Lower leg skin (tissue), 3 donors: ENCODE measurements at regions not wholly inside any gene's neighbourhood (a gene's known extent, or its start where the extent isn't known, plus 50 kb on each side); places are given as distances from the start of the nearest gene placed in this dataset.

ENCODE experiments used
- POLR2A ChIP-seq, 2 donors: fragments of 450-650 bp; IDR thresholded peaks; one replicate each; pipeline ENCODE4 v1.6.1; 2016 to 2017; ENCODE audit warnings: antibody characterized with exemption in 2 of 2, mild to moderate bottlenecking in 1 of 2, moderate library complexity in 1 of 2
- TF ChIP-seq, protein P1 (sequence below), 3 donors: fragments of 450-650 bp; IDR thresholded peaks; one replicate each; pipeline ENCODE4 v1.5.1; 2016; ENCODE audit warnings: antibody characterized with exemption in 3 of 3, mild to moderate bottlenecking in 3 of 3, moderate library complexity in 2 of 3

DNA sequence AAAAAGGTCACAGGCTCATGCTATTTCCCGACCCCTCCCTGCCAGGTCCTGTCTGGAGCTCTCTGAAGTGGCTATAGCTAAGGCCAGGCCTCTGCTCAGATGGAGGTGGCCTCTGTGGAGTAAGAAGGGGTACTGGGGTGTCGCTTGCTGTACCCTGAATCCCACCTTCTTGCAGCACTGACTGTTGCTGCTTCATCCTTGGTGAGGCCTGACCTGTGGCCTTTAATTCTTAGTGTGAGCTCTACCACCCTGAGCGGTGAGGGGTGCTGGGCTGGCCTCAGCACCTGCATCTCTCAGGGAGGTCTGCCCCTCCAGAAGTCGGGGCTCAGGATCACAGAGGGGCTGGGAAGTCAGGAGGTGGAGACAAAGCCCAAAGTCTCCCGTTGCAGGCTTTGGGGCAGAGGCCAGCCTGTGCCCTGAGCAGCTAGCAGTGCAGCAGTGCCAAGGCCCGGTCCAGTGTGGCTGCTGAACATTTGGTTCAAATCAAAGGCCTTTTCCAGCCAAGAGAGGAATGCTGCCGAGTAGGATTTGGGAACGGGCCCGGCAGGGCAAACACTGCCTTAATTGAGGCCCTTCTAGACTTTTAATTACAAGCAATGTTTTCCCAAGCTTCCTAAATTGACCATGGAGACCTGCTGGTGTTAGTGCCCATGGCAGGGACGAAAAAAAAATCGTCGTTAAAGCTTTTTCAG is 133.5 kb upstream of the HAAO start:
- TF ChIP-seq, protein P1, sequence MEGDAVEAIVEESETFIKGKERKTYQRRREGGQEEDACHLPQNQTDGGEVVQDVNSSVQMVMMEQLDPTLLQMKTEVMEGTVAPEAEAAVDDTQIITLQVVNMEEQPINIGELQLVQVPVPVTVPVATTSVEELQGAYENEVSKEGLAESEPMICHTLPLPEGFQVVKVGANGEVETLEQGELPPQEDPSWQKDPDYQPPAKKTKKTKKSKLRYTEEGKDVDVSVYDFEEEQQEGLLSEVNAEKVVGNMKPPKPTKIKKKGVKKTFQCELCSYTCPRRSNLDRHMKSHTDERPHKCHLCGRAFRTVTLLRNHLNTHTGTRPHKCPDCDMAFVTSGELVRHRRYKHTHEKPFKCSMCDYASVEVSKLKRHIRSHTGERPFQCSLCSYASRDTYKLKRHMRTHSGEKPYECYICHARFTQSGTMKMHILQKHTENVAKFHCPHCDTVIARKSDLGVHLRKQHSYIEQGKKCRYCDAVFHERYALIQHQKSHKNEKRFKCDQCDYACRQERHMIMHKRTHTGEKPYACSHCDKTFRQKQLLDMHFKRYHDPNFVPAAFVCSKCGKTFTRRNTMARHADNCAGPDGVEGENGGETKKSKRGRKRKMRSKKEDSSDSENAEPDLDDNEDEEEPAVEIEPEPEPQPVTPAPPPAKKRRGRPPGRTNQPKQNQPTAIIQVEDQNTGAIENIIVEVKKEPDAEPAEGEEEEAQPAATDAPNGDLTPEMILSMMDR (IDR thresholded peaks at IDR 0.05): no peak
- TF ChIP-seq POLR2A (IDR thresholded peaks at IDR 0.05): no peak
